ENCODE measurements at regions not wholly inside any gene's neighbourhood (a gene's known extent, or its start where the extent isn't known, plus 50 kb on each side); places are given as distances from the start of the nearest gene placed in this dataset.

GRCh38 chr18:78783564-78783960, 196.1 kb upstream of the SALL3 start:
- TF ChIP-seq POLR2A (IDR thresholded peaks at IDR 0.05) (no peak), CTCF (IDR thresholded peaks at IDR 0.05) (no peak)

All from heart left ventricle (tissue), 13 donors.